HG03457 (cell line): ENCODE measurements at regions not wholly inside any gene's neighbourhood (a gene's known extent, or its start where the extent isn't known, plus 50 kb on each side); places are given as distances from the start of the nearest gene placed in this dataset.

Experiments
- ATAC-seq: cut with Tn5 transposase; IDR thresholded peaks from one replicate; pipeline ENCODE4 v1.9.1; 2021; ENCODE audit warnings: moderate number of reproducible peaks; ENCODE audit not compliant: unreplicated experiment

DNA sequence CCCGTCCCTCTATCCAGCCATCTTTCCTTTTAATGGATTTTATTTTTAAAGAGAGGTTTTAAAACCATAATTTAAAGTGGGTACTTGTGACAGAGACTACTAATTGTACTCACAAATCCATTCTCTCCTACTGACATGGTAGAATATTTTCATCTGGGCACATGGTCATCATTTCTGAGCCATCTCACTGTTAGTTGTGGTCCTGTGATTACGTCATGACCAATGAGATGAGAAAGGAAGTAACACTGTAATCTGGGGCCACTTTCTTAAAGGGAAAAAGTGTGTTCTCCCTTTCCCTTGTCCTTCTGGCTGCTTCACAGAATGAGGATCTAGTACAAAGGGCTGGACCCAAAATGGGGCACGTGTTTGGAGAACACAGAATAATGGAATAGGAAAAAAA lies 538.7 kb downstream of the CMPK2 start:
- ATAC-seq = no peak

GRCh38 chr2:6336752-6337471 lies 528.8 kb downstream of the CMPK2 start:
- ATAC-seq = no peak

DNA sequence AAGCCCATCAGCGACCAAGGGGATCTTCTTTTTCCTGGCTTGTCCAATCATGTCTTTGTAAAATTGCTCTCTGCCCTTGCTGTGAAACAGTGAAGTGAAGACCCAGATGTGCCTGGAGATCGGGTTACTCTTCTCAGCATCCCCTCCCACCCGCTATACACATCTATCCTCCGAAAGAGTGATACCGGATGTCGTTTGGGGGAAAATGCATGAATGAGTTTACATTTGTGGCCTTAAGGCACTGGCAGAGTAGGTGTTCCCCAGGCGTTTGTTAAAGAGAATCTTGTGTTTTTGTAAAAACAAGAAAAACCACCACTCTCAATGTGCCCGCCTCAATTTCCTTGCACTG lies 528.3 kb downstream of the CMPK2 start:
- ATAC-seq = no peak

GRCh38 chr2:6341588-6342129 lies 524.0 kb downstream of the CMPK2 start:
- no peak for ATAC-seq

DNA sequence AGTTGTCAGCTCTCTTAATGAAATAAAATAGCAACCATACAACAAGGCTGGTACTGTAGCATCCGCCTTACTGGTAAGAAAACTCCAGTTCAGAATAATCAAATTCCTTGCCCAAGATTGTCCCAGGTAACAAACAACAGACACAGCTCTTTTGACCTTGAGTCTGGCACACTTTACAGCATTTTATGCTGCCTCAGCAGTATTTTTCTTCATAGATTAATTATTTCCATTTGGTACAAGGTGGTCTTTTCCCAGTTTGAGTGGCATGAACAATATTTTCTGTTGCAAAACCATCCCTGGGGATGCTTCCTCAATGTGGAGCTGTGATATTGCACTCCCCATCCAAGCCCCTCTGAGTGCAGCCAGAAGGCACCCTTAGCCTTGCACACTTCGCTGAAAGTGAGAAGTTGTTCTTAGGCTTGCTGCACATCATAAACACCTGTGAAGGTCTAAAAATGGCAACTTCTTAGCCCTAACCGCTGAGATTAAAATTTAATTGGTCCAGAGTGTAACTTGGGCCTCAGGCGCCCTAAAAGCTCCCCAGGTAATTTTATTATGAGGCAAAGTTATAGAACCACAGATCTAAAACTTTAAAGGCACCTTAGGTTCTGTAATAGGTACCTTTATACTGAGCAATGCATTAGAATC lies 523.3 kb downstream of the CMPK2 start:
- ATAC-seq = no peak

DNA sequence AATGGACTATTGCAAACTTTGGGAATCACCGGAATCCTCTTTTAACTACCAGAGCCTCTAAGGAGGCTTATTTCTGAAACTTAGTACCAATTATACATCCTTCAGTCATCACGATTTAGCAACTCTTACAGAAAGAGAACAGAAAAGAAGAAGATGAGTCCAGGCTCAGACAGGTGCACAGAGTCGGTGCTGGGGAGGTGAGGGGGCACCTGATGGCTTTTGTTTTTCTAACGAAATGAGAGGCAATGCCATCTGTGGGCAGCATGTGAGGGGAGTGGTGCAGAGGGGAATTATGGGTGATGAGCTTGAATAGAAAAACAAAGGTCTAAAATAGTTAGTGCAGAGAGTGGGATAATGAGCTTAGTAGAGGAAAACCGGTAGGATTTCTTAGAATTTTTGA lies 522.6 kb downstream of the CMPK2 start:
- no peak for ATAC-seq

DNA sequence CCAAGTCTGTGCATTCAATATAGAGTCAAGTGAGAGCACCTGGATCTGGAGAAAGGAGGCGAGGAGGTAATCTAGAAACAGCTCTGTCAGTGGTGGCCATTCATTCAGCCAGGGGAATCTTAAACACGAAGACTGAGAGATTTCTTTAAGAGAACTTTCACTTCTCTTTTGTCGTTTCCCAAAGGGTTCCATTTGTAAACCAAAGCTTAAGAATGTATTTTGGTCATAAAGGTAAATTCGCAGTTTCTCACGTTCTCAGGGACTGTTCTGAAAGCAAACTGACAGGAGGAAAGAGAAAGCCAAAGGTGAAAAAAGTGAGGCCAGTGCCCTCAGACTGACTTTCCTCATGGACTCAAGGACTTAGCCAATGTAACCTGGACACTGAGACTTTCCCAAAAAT lies 513.5 kb downstream of the CMPK2 start:
- ATAC-seq = peak; percentile 88

- no peak for ATAC-seq
Observed at GRCh38 chr2:6352906-6353515, 512.7 kb downstream of the CMPK2 start.

GRCh38 chr2:6353669-6354068 lies 512.0 kb downstream of the CMPK2 start:
- ATAC-seq = peak; percentile 36

DNA sequence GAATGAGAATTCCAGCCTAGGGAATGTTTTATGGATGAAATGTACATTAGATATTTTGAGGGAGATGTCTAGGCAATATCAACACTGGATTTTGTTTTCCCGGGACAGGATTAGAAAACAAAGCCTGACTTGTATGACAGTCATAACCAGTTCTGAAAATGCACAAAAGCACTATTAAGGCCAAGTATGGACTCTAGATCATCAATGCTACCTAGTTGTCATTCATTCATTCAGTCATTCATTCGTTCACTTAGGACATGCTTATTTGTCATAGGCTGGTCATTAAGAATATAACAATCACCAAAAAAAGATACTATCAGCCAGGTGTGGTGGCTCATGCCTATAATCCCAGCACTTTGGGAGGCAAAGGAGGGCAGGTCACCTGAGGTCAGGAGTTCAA lies 511.2 kb downstream of the CMPK2 start:
- no peak for ATAC-seq

DNA sequence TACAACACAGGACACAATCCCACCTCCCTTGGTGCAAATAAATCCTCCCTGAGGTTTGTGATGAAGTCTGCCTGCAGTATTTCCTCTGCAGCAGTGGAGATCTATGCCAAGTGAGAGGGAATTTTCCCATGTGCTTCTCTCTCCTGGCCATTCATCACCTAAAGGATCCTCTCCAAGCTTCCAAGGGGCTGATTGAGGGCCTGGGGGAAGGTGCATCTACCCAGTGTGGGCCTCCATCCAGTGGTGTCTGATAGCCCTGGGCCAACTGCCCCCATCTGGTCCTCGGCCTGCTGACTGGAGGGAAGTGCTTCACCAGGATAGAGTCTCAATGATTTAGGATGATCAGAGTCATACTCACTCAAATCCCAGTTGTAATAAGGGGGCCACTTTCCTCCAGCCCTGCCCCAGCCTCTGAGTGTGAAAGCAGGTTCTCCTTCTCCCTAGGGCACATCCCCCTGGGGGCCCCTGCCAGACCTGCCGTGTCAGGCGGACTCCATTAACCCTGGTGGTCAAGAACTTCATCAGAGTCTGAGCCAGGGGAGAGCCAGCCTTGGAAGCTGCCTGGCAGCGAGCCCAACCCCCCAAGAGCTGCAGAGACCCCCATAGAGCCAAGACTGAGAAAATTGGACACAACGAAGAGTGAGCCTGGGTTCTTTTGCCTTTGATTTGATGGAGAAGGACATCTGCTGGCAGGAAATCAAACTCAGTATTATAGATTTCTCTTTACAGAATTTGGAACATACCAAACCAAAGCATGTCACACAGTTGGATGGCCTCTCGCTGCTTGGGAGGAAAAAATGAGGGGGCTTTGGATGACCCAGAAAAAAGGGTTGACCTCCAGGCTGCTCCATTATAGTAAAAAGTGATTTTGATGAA lies 509.6 kb downstream of the CMPK2 start:
- ATAC-seq = no peak

DNA sequence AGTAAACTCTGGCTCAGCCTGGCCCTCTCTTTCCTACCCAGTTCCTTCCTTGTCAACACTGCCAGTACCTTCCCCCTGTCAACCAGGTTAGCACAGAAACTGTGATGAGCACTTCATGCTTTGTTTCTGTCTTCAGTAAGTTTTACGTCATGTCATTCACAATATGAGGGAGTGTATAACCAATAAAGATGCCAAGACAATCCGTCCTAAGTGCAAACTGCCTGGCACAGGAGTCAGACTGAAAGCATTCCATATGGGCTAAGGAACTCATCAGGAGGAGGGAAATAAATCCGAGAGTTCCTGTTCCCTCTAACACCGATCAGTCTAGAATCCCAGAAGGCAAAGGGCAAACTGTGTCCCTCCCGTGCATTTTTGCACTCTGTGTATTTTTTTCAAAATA lies 507.2 kb downstream of the CMPK2 start:
- ATAC-seq = no peak

DNA sequence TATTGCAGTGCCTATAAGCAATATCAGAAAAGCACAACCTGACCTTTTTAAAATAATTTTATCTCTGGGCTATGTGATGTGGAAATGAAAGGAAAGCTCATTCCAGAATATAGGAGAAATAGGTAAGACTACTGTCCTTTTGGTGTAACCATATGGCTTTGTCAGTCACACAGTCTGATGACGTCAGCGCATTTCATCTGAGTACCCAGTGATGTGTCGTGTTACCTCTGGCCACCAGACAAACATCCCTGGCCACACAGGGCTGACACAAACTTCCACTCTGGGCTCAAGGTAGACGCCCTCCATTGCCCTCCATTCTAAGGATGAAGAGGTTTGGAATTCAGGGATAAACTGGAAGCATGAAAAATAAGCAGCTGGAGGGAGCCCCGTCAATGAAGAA lies 506.7 kb downstream of the CMPK2 start:
- ATAC-seq = no peak

- ATAC-seq = no peak
Observed at GRCh38 chr2:6359964-6360363, 505.7 kb downstream of the CMPK2 start.

GRCh38 chr2:6362671-6363450 lies 502.8 kb downstream of the CMPK2 start:
- no peak for ATAC-seq

GRCh38 chr2:6368281-6368680 lies 497.4 kb downstream of the CMPK2 start:
- no peak for ATAC-seq

GRCh38 chr2:6369266-6369665 lies 496.4 kb downstream of the CMPK2 start:
- ATAC-seq = no peak

GRCh38 chr2:6370753-6371551 lies 494.8 kb downstream of the CMPK2 start:
- ATAC-seq = no peak

DNA sequence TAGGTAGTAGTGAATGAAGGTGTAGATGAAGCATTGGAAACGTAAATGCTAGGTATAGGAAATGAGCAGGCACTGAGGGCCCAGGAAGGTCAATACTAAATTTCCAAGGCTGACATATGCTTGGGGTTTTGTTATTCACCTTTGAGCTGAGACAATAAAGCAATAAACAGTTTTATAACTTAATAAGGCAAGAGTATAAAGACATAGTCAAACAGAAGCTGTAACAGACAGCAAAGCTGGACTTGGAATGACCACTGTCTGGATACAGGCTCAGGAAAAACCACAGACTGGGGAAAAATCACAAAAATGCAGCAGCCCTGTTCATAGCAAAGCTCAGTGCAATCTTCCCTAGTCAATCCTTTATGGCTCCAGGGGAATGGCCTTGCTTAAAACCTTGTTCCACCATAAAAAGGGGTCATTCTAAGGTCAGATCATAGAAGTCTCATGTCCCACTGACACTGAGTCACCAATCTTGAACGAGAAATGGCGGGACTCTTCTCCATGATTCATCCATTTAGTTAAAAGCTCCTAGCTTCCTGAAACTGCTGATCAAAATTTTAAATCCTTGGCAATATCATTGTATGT lies 493.3 kb downstream of the CMPK2 start:
- no peak for ATAC-seq
